Amniotic stem cell (primary cell): ENCODE measurements at regions not wholly inside any gene's neighbourhood (a gene's known extent, or its start where the extent isn't known, plus 50 kb on each side); places are given as distances from the start of the nearest gene placed in this dataset.
"Not testable (repeated sequence)": the region's sequence is repeated elsewhere in the genome, so short reads cannot be mapped to it uniquely, and the experiment has no call there.

Source experiments
- DNase-seq: peaks from one replicate; lab custom pipeline; 2025; lab: John Stamatoyannopoulos, UW

- DNase-seq = no peak
Measured at GRCh38 chr5:154702477-154702876, 52.7 kb upstream of the LARP1 start.

- not testable (repeated sequence) for DNase-seq
Measured at GRCh38 chr5:154701725-154702124, 53.5 kb upstream of the LARP1 start.

GRCh38 chr5:154701181-154701580 lies 54.0 kb upstream of the LARP1 start:
- DNase-seq = no peak

GRCh38 chr5:154700289-154700928 lies 54.8 kb upstream of the LARP1 start:
- not testable (repeated sequence) for DNase-seq

GRCh38 chr5:154698763-154699162 lies 56.4 kb upstream of the LARP1 start:
- no peak for DNase-seq

- DNase-seq = no peak
Measured at GRCh38 chr5:154697371-154697770, 57.8 kb upstream of the LARP1 start.

GRCh38 chr5:154696891-154697290 lies 58.3 kb upstream of the LARP1 start:
- DNase-seq = no peak

GRCh38 chr5:154694159-154694558 lies 61.0 kb upstream of the LARP1 start:
- DNase-seq = no peak

- DNase-seq = no peak
Measured at GRCh38 chr5:154690488-154690887, 64.7 kb upstream of the LARP1 start.

GRCh38 chr5:154686490-154686889 lies 68.7 kb upstream of the LARP1 start:
- DNase-seq = no peak

GRCh38 chr5:154683101-154683880 lies 71.9 kb upstream of the LARP1 start:
- DNase-seq = no peak

GRCh38 chr5:154679501-154679900 lies 75.7 kb upstream of the LARP1 start:
- no peak for DNase-seq

- DNase-seq = no peak
Measured at GRCh38 chr5:154677921-154678320, 77.3 kb upstream of the LARP1 start.

GRCh38 chr5:154676508-154676907 lies 78.7 kb upstream of the LARP1 start:
- no peak for DNase-seq

- DNase-seq = no peak
Measured at GRCh38 chr5:154674029-154674428, 81.1 kb upstream of the LARP1 start.

- DNase-seq = no peak
Measured at GRCh38 chr5:154673506-154673905, 81.7 kb upstream of the LARP1 start.

- DNase-seq = not testable (repeated sequence)
Measured at GRCh38 chr5:154669913-154670312, 85.3 kb upstream of the LARP1 start.

- no peak for DNase-seq
Measured at GRCh38 chr5:154669402-154669801, 85.8 kb upstream of the LARP1 start.

- DNase-seq = no peak
Measured at GRCh38 chr5:154664869-154665268, 90.3 kb upstream of the LARP1 start.

GRCh38 chr5:154663424-154663823 lies 91.8 kb upstream of the LARP1 start:
- no peak for DNase-seq

GRCh38 chr5:154654486-154655371 lies 100.4 kb upstream of the LARP1 start:
- no peak for DNase-seq

GRCh38 chr5:154653764-154654485 lies 101.3 kb upstream of the LARP1 start:
- DNase-seq = no peak
